HEK293 (cell line): ENCODE measurements at regions not wholly inside any gene's neighbourhood (a gene's known extent, or its start where the extent isn't known, plus 50 kb on each side); places are given as distances from the start of the nearest gene placed in this dataset.

ENCODE experiments used
- CTCF ChIA-PET: fragments of 350-600 bp; formaldehyde crosslinking; extraction: SDS; loops from one replicate; lab custom pipeline; 2021; ENCODE audit warnings: antibody characterized with exemption; lab: Yijun Ruan, JAX
- POLR2A ChIA-PET: fragments of 300-600 bp; formaldehyde crosslinking; extraction: SDS; loops from one replicate; lab custom pipeline; 2020; ENCODE audit warnings: antibody characterized with exemption, inconsistent platforms; lab: Yijun Ruan, JAX
- H3K27ac ChIP-seq: fragments of 200-500 bp; sonication (Bioruptor generic); 2 replicates; pipeline ENCODE4 v1.5.1; 2014; ENCODE audit warnings: low read depth, low read length, control low read depth, inconsistent platforms; ENCODE audit errors: extremely low read depth
- H3K36me3 ChIP-seq, 2 experiments: fragments of 200-500 bp in 1 of 2; sonication (Bioruptor generic) in 1 of 2; 1 replicate in 1 of 2; 2 replicates in 1 of 2; pipeline ENCODE4 v1.5.1; 2014 to 2017; ENCODE audit warnings: inconsistent platforms in 2 of 2, low read length in 2 of 2; ENCODE audit not compliant: control insufficient read depth in 2 of 2, insufficient read depth in 1 of 2
- H3K4me1 ChIP-seq: fragments of 200-500 bp; sonication (Bioruptor generic); 2 replicates; pipeline ENCODE4 v1.5.1; 2014; ENCODE audit warnings: mild to moderate bottlenecking, low read length, inconsistent platforms; ENCODE audit not compliant: control insufficient read depth, insufficient read depth
- H3K4me3 ChIP-seq: 2 replicates; pipeline ENCODE4 v1.5.1; 2011; ENCODE audit warnings: low read depth, mild to moderate bottlenecking, control low read depth, low read length, moderate library complexity
- H3K9me3 ChIP-seq: fragments of 200-500 bp; sonication (Bioruptor generic); 2 replicates; pipeline ENCODE4 v1.5.1; 2014; ENCODE audit warnings: low read depth, low read length, inconsistent platforms; ENCODE audit not compliant: control insufficient read depth, insufficient read depth
- BCL11B ChIP-seq: fragments of 450-650 bp; formaldehyde crosslinking; IDR thresholded peaks from 2 replicates; pipeline ENCODE4 v1.5.1; 2016; ENCODE audit warnings: low read depth, missing biosample characterization, missing genetic modification characterization
- INSM2 ChIP-seq: fragments of 450-650 bp; formaldehyde crosslinking; IDR thresholded peaks from 2 replicates; pipeline ENCODE4 v1.5.1; 2016; ENCODE audit warnings: missing biosample characterization, missing genetic modification characterization
- MEIS1 ChIP-seq: sonication (generic); formaldehyde crosslinking; IDR thresholded peaks from 2 replicates; pipeline ENCODE4 v1.8.1; 2022; ENCODE audit warnings: missing genetic modification reagents, mild to moderate bottlenecking, borderline replicate concordance
- PATZ1 ChIP-seq: fragments of 450-650 bp; formaldehyde crosslinking; IDR thresholded peaks from 2 replicates; pipeline ENCODE4 v1.5.1; 2016; ENCODE audit warnings: missing biosample characterization, missing genetic modification characterization
- SP2 ChIP-seq: fragments of 450-650 bp; formaldehyde crosslinking; IDR thresholded peaks from 2 replicates; pipeline ENCODE4 v1.5.1; 2016; ENCODE audit warnings: missing biosample characterization, missing genetic modification characterization
- ZBTB44 ChIP-seq: fragments of 450-650 bp; IDR thresholded peaks from 2 replicates; pipeline ENCODE4 v1.5.1; 2018; ENCODE audit warnings: missing biosample characterization, mild to moderate bottlenecking, missing genetic modification characterization
- ZFP3 ChIP-seq: fragments of 450-650 bp; formaldehyde crosslinking; IDR thresholded peaks from 2 replicates; pipeline ENCODE4 v1.5.1; 2016; ENCODE audit warnings: low read depth, missing biosample characterization, missing genetic modification characterization
- ZFP37 ChIP-seq: fragments of 450-650 bp; formaldehyde crosslinking; IDR thresholded peaks from 2 replicates; pipeline ENCODE4 v1.5.1; 2016; ENCODE audit warnings: missing biosample characterization, missing genetic modification characterization
- ZNF121 ChIP-seq: fragments of 450-650 bp; formaldehyde crosslinking; IDR thresholded peaks from 2 replicates; pipeline ENCODE4 v1.5.1; 2016; ENCODE audit warnings: missing biosample characterization, missing genetic modification characterization
- ZNF211 ChIP-seq: fragments of 450-650 bp; formaldehyde crosslinking; IDR thresholded peaks from 2 replicates; pipeline ENCODE4 v1.5.1; 2016; ENCODE audit warnings: low read depth, missing biosample characterization, missing genetic modification characterization
- ZNF26 ChIP-seq: fragments of 450-650 bp; formaldehyde crosslinking; IDR thresholded peaks from 2 replicates; pipeline ENCODE4 v1.5.1; 2016; ENCODE audit warnings: missing biosample characterization, missing genetic modification characterization
- ZNF280D ChIP-seq: fragments of 450-650 bp; formaldehyde crosslinking; IDR thresholded peaks from 2 replicates; pipeline ENCODE4 v1.5.1; 2016; ENCODE audit warnings: missing biosample characterization, missing genetic modification characterization
- ZNF341 ChIP-seq: fragments of 450-650 bp; formaldehyde crosslinking; IDR thresholded peaks from 2 replicates; pipeline ENCODE4; 2016; ENCODE audit warnings: low read depth, missing biosample characterization, missing genetic modification characterization
- ZNF513 ChIP-seq: fragments of 450-650 bp; IDR thresholded peaks from 2 replicates; pipeline ENCODE4 v1.5.1; 2018; ENCODE audit warnings: missing biosample characterization, missing genetic modification characterization
- ZNF518A ChIP-seq: fragments of 450-650 bp; formaldehyde crosslinking; conservative IDR thresholded peaks from 2 replicates; pipeline ENCODE4 v1.5.1; 2016; ENCODE audit warnings: low read depth, missing biosample characterization, missing genetic modification characterization
- ZNF621 ChIP-seq: fragments of 450-650 bp; formaldehyde crosslinking; IDR thresholded peaks from 2 replicates; pipeline ENCODE4 v1.5.1; 2017; ENCODE audit warnings: missing biosample characterization, missing genetic modification characterization
- ZNF704 ChIP-seq: fragments of 450-650 bp; formaldehyde crosslinking; IDR thresholded peaks from 2 replicates; pipeline ENCODE4 v1.5.1; 2016; ENCODE audit warnings: missing biosample characterization, missing genetic modification characterization
- ZNF843 ChIP-seq: fragments of 450-650 bp; formaldehyde crosslinking; IDR thresholded peaks from 2 replicates; pipeline ENCODE4 v1.5.1; 2016; ENCODE audit warnings: missing biosample characterization, missing genetic modification characterization

- TF ChIP-seq ZFP37 (no peak), ZBTB44 (tag by site-specific recombination) (no peak), ZNF26 (tag by site-specific recombination) (no peak), BCL11B (no peak), PATZ1 (no peak), ZFP3 (tag by site-specific recombination) (no peak), ZNF513 (tag by site-specific recombination) (no peak), ZNF621 (tag by site-specific recombination) (no peak), SP2 (tag by site-specific recombination) (no peak), ZNF211 (tag by site-specific recombination) (no peak)
Observed at GRCh38 chr15:69732133-69732532, 279.5 kb downstream of the RPLP1 start (continued).

GRCh38 chr15:69734699-69735098 lies 282.1 kb downstream of the RPLP1 start:
- Histone ChIP-seq H3K4me1 (no peaks in the 10 kb centered on the region), H3K9me3 (no peaks in the 10 kb centered on the region), H3K27ac (no peak overlapping the region), H3K4me3 (no peak overlapping the region), H3K36me3 (no peaks in the 10 kb centered on the region)
- ChIA-PET POLR2A (no interaction called here), CTCF (interaction anchor here (0.6 to 0.9 kb wide), 4 partner anchors 9 to 347 kb away, joined by 3 to 5 read pairs (median 3); no protein-coding TSS in a partner anchor)
- TF ChIP-seq ZNF843 (tag by site-specific recombination): no peak
- TF ChIP-seq ZNF121 (tag by site-specific recombination): no peak
- TF ChIP-seq ZNF341 (tag by site-specific recombination): no peak
- no peak for TF ChIP-seq ZNF518A (tag by site-specific recombination)
- TF ChIP-seq INSM2 (tag by site-specific recombination): no peak
- TF ChIP-seq ZNF280D: no peak
- TF ChIP-seq MEIS1: no peak
- TF ChIP-seq ZNF704 (tag by site-specific recombination): no peak
